Liver (tissue), 8 donors: ENCODE measurements at regions not wholly inside any gene's neighbourhood (a gene's known extent, or its start where the extent isn't known, plus 50 kb on each side); places are given as distances from the start of the nearest gene placed in this dataset.

Experiments
- DNase-seq: peaks from one replicate; pipeline ENCODE4 v3.0.0-alpha.2; 2017; ENCODE audit warnings: low spot score
- H3K27ac ChIP-seq, 2 donors: one replicate each; pipeline ENCODE4 v1.7.0; 2013; ENCODE audit warnings: inconsistent platforms in 2 of 2, low read length in 2 of 2, control low read depth in 1 of 2, low read depth in 1 of 2, mild to moderate bottlenecking in 1 of 2
- H3K27me3 ChIP-seq, 4 donors: one replicate each; pipeline versions ENCODE4 v1.6.1 to v1.7.0; 2013; ENCODE audit warnings: low read length in 3 of 4, inconsistent platforms in 1 of 4, mild to moderate bottlenecking in 1 of 4, moderate library complexity in 1 of 4; ENCODE audit not compliant: control insufficient read depth in 4 of 4, insufficient read depth in 4 of 4
- H3K36me3 ChIP-seq, 4 donors: one replicate each; pipeline versions ENCODE4 v1.6.1 to v1.7.0; 2013; ENCODE audit warnings: low read length in 3 of 4, mild to moderate bottlenecking in 3 of 4, low read depth in 1 of 4, moderate library complexity in 1 of 4; ENCODE audit not compliant: control insufficient read depth in 4 of 4, insufficient read depth in 3 of 4
- H3K4me1 ChIP-seq, 4 donors: one replicate each; pipeline versions ENCODE4 v1.6.1 to v1.7.0; 2013; ENCODE audit warnings: low read length in 3 of 4, mild to moderate bottlenecking in 3 of 4, moderate library complexity in 1 of 4; ENCODE audit not compliant: control insufficient read depth in 4 of 4, insufficient read depth in 4 of 4
- H3K4me3 ChIP-seq, 3 donors: one replicate each; pipeline versions ENCODE4 v1.6.1 to v1.7.0; 2013; ENCODE audit warnings: low read length in 3 of 3, control low read depth in 1 of 3, low read depth in 1 of 3, mild to moderate bottlenecking in 1 of 3
- H3K9ac ChIP-seq, 2 donors: one replicate each; pipeline ENCODE4 v1.7.0; 2013; ENCODE audit warnings: low read length in 2 of 2, mild to moderate bottlenecking in 2 of 2, moderate library complexity in 2 of 2, control low read depth in 1 of 2, low read depth in 1 of 2
- H3K9me3 ChIP-seq, 4 donors: one replicate each; pipeline versions ENCODE4 v1.6.1 to v1.7.0; 2013; ENCODE audit warnings: low read length in 3 of 4; ENCODE audit not compliant: control insufficient read depth in 4 of 4
- ATF3 ChIP-seq: IDR thresholded peaks from 2 replicates; pipeline ENCODE4 v1.6.1; 2016; ENCODE audit warnings: antibody characterized with exemption
- CTCF ChIP-seq: fragments of 150-350 bp; IDR thresholded peaks from 2 replicates; pipeline ENCODE4 v1.5.1; 2017; ENCODE audit warnings: improper control_type of control experiment, low read depth, low read length; ENCODE audit not compliant: missing input control
- EGR1 ChIP-seq, 2 donors: IDR thresholded peaks; 2 replicates each; pipeline ENCODE4 v1.6.1; 2016 to 2018; ENCODE audit warnings: antibody characterized with exemption in 2 of 2, low read depth in 2 of 2
- FOXA1 ChIP-seq: IDR thresholded peaks from 2 replicates; pipeline ENCODE4 v1.6.1; 2016; ENCODE audit warnings: antibody characterized with exemption
- FOXA2 ChIP-seq: IDR thresholded peaks from 2 replicates; pipeline ENCODE4 v1.6.1; 2016; ENCODE audit warnings: antibody characterized with exemption
- GABPA ChIP-seq, 2 donors: IDR thresholded peaks in 1 of 2; conservative IDR thresholded peaks in 1 of 2; 2 replicates each; pipeline ENCODE4 v1.6.1; 2016; ENCODE audit warnings: antibody characterized with exemption in 2 of 2, mild to moderate bottlenecking in 1 of 2, moderate library complexity in 1 of 2
- HNF4A ChIP-seq, 2 donors: conservative IDR thresholded peaks; 2 replicates each; pipeline ENCODE4 v1.6.1; 2016; ENCODE audit warnings: antibody characterized with exemption in 2 of 2, mild to moderate bottlenecking in 2 of 2
- HNF4G ChIP-seq: IDR thresholded peaks from 2 replicates; pipeline ENCODE4 v1.6.1; 2016; ENCODE audit warnings: antibody characterized with exemption
- JUND ChIP-seq, 2 donors: IDR thresholded peaks; 2 replicates each; pipeline ENCODE4 v1.6.1; 2016; ENCODE audit warnings: antibody characterized with exemption in 2 of 2
- MAX ChIP-seq: IDR thresholded peaks from 2 replicates; pipeline ENCODE4 v1.6.1; 2016; ENCODE audit warnings: antibody characterized with exemption
- NR2F2 ChIP-seq: IDR thresholded peaks from 2 replicates; pipeline ENCODE4 v1.6.1; 2016; ENCODE audit warnings: antibody characterized with exemption
- RAD21 ChIP-seq, 2 donors: IDR thresholded peaks; 2 replicates each; pipeline ENCODE4 v1.6.1; 2016; ENCODE audit warnings: antibody characterized with exemption in 2 of 2, mild to moderate bottlenecking in 2 of 2
- REST ChIP-seq: IDR thresholded peaks from 2 replicates; pipeline ENCODE4 v1.6.1; 2016; ENCODE audit warnings: antibody characterized with exemption, mild to moderate bottlenecking
- RXRA ChIP-seq, 2 donors: IDR thresholded peaks; 2 replicates each; pipeline ENCODE4 v1.6.1; 2017 to 2018; ENCODE audit warnings: antibody characterized with exemption in 2 of 2, mild to moderate bottlenecking in 1 of 2
- SP1 ChIP-seq: IDR thresholded peaks from 2 replicates; pipeline ENCODE4 v1.6.1; 2018; ENCODE audit warnings: antibody characterized with exemption, mild to moderate bottlenecking
- TAF1 ChIP-seq: conservative IDR thresholded peaks from 2 replicates; pipeline ENCODE4 v1.6.1; 2016; ENCODE audit warnings: antibody characterized with exemption, mild to moderate bottlenecking
- YY1 ChIP-seq: IDR thresholded peaks from 2 replicates; pipeline ENCODE4 v1.6.1; 2016; ENCODE audit warnings: antibody characterized with exemption, mild to moderate bottlenecking
- WGBS: extraction: QIAGEN DNeasy Blood & Tissue Kit; methylation state at CpG from one replicate; pipeline ENCODE4 v1.1.7; 2013; 5-methylcytosine and 5-hydroxymethylcytosine counted together
- TF ChIP-seq, protein P1 (sequence below): IDR thresholded peaks from 2 replicates; pipeline ENCODE4 v1.6.1; 2016; ENCODE audit warnings: antibody characterized with exemption
- donor health status: healthy.
- donor health status: healthy.
- donor health status: healthy.
- donor health status: healthy.
- donor health status: healthy.

- Histone ChIP-seq H3K9ac (no peak overlapping the region), H3K4me3 (no peak overlapping the region), H3K9me3 (no peaks in the 10 kb centered on the region), H3K27ac (no peak overlapping the region), H3K27me3 (no peaks in the 10 kb centered on the region), H3K36me3 (no peaks in the 10 kb centered on the region), H3K4me1 (no peaks in the 10 kb centered on the region)
- TF ChIP-seq, protein P1, sequence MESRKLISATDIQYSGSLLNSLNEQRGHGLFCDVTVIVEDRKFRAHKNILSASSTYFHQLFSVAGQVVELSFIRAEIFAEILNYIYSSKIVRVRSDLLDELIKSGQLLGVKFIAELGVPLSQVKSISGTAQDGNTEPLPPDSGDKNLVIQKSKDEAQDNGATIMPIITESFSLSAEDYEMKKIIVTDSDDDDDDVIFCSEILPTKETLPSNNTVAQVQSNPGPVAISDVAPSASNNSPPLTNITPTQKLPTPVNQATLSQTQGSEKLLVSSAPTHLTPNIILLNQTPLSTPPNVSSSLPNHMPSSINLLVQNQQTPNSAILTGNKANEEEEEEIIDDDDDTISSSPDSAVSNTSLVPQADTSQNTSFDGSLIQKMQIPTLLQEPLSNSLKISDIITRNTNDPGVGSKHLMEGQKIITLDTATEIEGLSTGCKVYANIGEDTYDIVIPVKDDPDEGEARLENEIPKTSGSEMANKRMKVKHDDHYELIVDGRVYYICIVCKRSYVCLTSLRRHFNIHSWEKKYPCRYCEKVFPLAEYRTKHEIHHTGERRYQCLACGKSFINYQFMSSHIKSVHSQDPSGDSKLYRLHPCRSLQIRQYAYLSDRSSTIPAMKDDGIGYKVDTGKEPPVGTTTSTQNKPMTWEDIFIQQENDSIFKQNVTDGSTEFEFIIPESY = no peak
- no peak for TF ChIP-seq YY1
- no peak for TF ChIP-seq RAD21 (IDR thresholded peaks at IDR 0.05)
- no peak for TF ChIP-seq ATF3
- no peak for TF ChIP-seq GABPA (IDR thresholded peaks at IDR 0.05 in 1 of 2, conservative IDR thresholded peaks at IDR 0.05 in 1 of 2)
- no peak for TF ChIP-seq REST
- TF ChIP-seq TAF1 = no peak
- no peak for TF ChIP-seq RXRA (IDR thresholded peaks at IDR 0.05)
- no peak for TF ChIP-seq CTCF
- no peak for TF ChIP-seq JUND (IDR thresholded peaks at IDR 0.05)
- WGBS = 80% methylated on average over 7 of the region's 7 CpGs
- no peak for DNase-seq
These were observed 93.8 kb upstream of the RPS6KA2 start for GRCh38 chr6:166720856-166721255.

DNA sequence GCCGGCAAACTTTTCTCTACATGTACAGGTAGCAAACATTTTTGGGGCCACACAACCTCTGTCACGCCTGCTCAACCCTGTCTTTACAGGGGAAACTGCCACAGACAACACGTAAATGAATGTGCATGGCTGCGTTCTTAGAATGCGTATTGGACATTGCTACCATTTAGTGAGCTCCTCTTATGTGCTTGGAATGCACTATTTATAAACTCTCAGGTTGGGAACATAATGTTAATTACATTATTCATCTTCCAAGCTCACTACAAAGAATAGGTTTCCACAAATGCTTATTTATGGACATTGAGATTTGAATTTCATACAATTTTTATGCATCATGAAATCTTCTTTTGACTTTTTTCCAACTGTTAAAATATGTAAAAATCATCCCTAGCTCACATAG is 92.0 kb upstream of the RPS6KA2 start:
- no peak for DNase-seq

More for the DNA sequence above, 92.0 kb upstream of the RPS6KA2 start:
- no peaks in the 10 kb centered on the region for H3K4me1 ChIP-seq
- no peaks in the 10 kb centered on the region for H3K27me3 ChIP-seq
- H3K36me3 ChIP-seq = no peaks in the 10 kb centered on the region
- no peaks in the 10 kb centered on the region for H3K9me3 ChIP-seq
- no peak overlapping the region for H3K4me3 ChIP-seq
- WGBS = 95% methylated on average over 5 of the region's 5 CpGs
- H3K27ac ChIP-seq = no peak overlapping the region
- TF ChIP-seq ATF3 (no peak), TAF1 (no peak), HNF4G (no peak), MAX (no peak), FOXA2 (no peak), HNF4A (conservative IDR thresholded peaks at IDR 0.05) (no peak), FOXA1 (no peak), NR2F2 (no peak), REST (no peak), YY1 (no peak), SP1 (no peak), GABPA (IDR thresholded peaks at IDR 0.05 in 1 of 2, conservative IDR thresholded peaks at IDR 0.05 in 1 of 2) (no peak), RAD21 (IDR thresholded peaks at IDR 0.05) (no peak), EGR1 (IDR thresholded peaks at IDR 0.05; ENCODE audit: low read depth in 2 of 2) (no peak), JUND (IDR thresholded peaks at IDR 0.05) (no peak), RXRA (IDR thresholded peaks at IDR 0.05) (no peak)
- TF ChIP-seq, protein P1 = no peak
- H3K9ac ChIP-seq = no peak overlapping the region
